ENCODE measurements at regions not wholly inside any gene's neighbourhood (a gene's known extent, or its start where the extent isn't known, plus 50 kb on each side); places are given as distances from the start of the nearest gene placed in this dataset.

- TF ChIP-seq POLR2A (IDR thresholded peaks at IDR 0.05; ENCODE audit: control extremely low read depth in 1 of 2, low read depth in 2 of 2, low read length in 2 of 2), result no peak
- no peak for TF ChIP-seq MAFK (IDR thresholded peaks at IDR 0.05; ENCODE audit: low read depth, low read length)
These were observed 52.3 kb upstream of the SLC4A7 start for GRCh38 chr3:27536491-27536890.

Measured in H1 (cell line).